ENCODE measurements at regions not wholly inside any gene's neighbourhood (a gene's known extent, or its start where the extent isn't known, plus 50 kb on each side); places are given as distances from the start of the nearest gene placed in this dataset.

GRCh38 chr14:101289230-101289690 lies 272.0 kb upstream of the DIO3 start (continued):
- TF ChIP-seq FUBP1 (CRISPR knock-in tag; IDR thresholded peaks at IDR 0.05; ENCODE audit: borderline replicate concordance), result no peak
- TF ChIP-seq ZNF331 (CRISPR knock-in tag; IDR thresholded peaks at IDR 0.05), result peak; percentile 95
- TF ChIP-seq NCOR1 (IDR thresholded peaks at IDR 0.05; ENCODE audit: borderline replicate concordance, low read length), result peak; percentile 97
- TF ChIP-seq CEBPG (CRISPR knock-in tag; IDR thresholded peaks at IDR 0.05), result peak; percentile 98
- TF ChIP-seq TBX3 (IDR thresholded peaks at IDR 0.05; ENCODE audit: borderline replicate concordance), result peak; percentile 99
- no peak for TF ChIP-seq ZNF678 (CRISPR knock-in tag; IDR thresholded peaks at IDR 0.05)
- TF ChIP-seq ZNF343 (CRISPR knock-in tag; IDR thresholded peaks at IDR 0.05), result no peak
- TF ChIP-seq BRCA1 (CRISPR knock-in tag; IDR thresholded peaks at IDR 0.05), result peak; percentile 83
- TF ChIP-seq ZNF24 (IDR thresholded peaks at IDR 0.05), result 0 out of 2 replicates have a peak, but pooled peaks have one; percentile 21
- TF ChIP-seq FOXJ3 (CRISPR knock-in tag; IDR thresholded peaks at IDR 0.05; ENCODE audit: borderline replicate concordance), result peak; percentile 94
- TF ChIP-seq HIVEP1 (CRISPR knock-in tag; IDR thresholded peaks at IDR 0.05), result no peak; the same call in 1 of the 2 replicates
- TF ChIP-seq TFE3 (CRISPR knock-in tag; IDR thresholded peaks at IDR 0.05), result peak; percentile 89
- TF ChIP-seq POLR2G (IDR thresholded peaks at IDR 0.05; ENCODE audit: low read depth, low read length), result peak; percentile 41; the same call in 1 of the 2 replicates
- TF ChIP-seq ARID3A (IDR thresholded peaks at IDR 0.05; ENCODE audit: low read depth, low read length), result peak; percentile 93
- TF ChIP-seq ATAD3A (CRISPR knock-in tag; IDR thresholded peaks at IDR 0.05), result no peak
- TF ChIP-seq FOXO4 (CRISPR knock-in tag; conservative IDR thresholded peaks at IDR 0.05), result 0 out of 2 replicates have a peak, but pooled peaks have one; percentile 64
- peak; percentile 78 for TF ChIP-seq ZNF281 (CRISPR knock-in tag; IDR thresholded peaks at IDR 0.05; ENCODE audit: borderline replicate concordance)
- no peak for TF ChIP-seq ZNF180 (CRISPR knock-in tag; IDR thresholded peaks at IDR 0.05; ENCODE audit: borderline replicate concordance, low read depth)
- peak; percentile 73; the same call in 1 of the 2 replicates for TF ChIP-seq REPIN1 (CRISPR knock-in tag; IDR thresholded peaks at IDR 0.05; ENCODE audit: borderline replicate concordance, low read depth)
